ENCODE measurements at regions not wholly inside any gene's neighbourhood (a gene's known extent, or its start where the extent isn't known, plus 50 kb on each side); places are given as distances from the start of the nearest gene placed in this dataset.

- DNase-seq (no peak), ATAC-seq (ENCODE audit: low read depth) (no peak)
- ChIA-PET POLR2A (no interaction called here), CTCF (no interaction called here)
- H3K27ac ChIP-seq (ENCODE audit: low read length in 2 of 2) = no peak overlapping the region
- H3K4me1 Mint-ChIP-seq = no peaks in the 10 kb centered on the region
- no peaks in the 10 kb centered on the region for H3K79me2 ChIP-seq (ENCODE audit: control insufficient read depth, insufficient read depth, low read length)
- no peak overlapping the region for H3K9ac ChIP-seq (ENCODE audit: low read length)
- peaks cover 0 to 2% (median 0%) of the 10 kb centered on the region in 3 donors for H3K9me3 ChIP-seq (ENCODE audit: control extremely low read depth in 1 of 3, control insufficient read depth in 2 of 3, insufficient read depth in 1 of 3, low read length in 2 of 3)
- H3K4me3 ChIP-seq (ENCODE audit: control extremely low read depth in 1 of 5, extremely low read depth in 1 of 5, insufficient read depth in 1 of 5, low read depth in 2 of 5, low read length in 4 of 5) = no peak overlapping the region
- H3K36me3 ChIP-seq (replicated peaks in 1 of 2; ENCODE audit: control extremely low read depth in 1 of 2, control insufficient read depth in 1 of 2, extremely low read depth in 1 of 2, insufficient read depth in 2 of 2, low read length in 1 of 2) = no peaks in the 10 kb centered on the region
- no peaks in the 10 kb centered on the region for H3K27me3 Mint-ChIP-seq
- no peak overlapping the region for H3K4me2 ChIP-seq (replicated peaks; ENCODE audit: low read depth, low read length, poor library complexity, severe bottlenecking)
- no peaks in the 10 kb centered on the region for H3K27me3 ChIP-seq (replicated peaks in 1 of 4; ENCODE audit: control extremely low read depth in 1 of 4, control insufficient read depth in 3 of 4, insufficient read depth in 4 of 4, low read length in 3 of 4)
- H3K9me3 Mint-ChIP-seq (ENCODE audit: insufficient read depth) = peaks cover 2% of the 10 kb centered on the region
- no peak overlapping the region for H2AFZ ChIP-seq (ENCODE audit: insufficient read depth, low read depth, low read length, poor library complexity, severe bottlenecking)
- H3K4me3 Mint-ChIP-seq = no peak overlapping the region
- TF ChIP-seq CTCF (IDR thresholded peaks at IDR 0.05) (no peak), EZH2 (IDR thresholded peaks at IDR 0.05; ENCODE audit: borderline replicate concordance, insufficient read depth, low read depth, low read length, poor library complexity, severe bottlenecking) (no peak)
- H3K27ac Mint-ChIP-seq = no peak overlapping the region
- no peaks in the 10 kb centered on the region for H3K4me1 ChIP-seq (ENCODE audit: control insufficient read depth in 2 of 2, insufficient read depth in 2 of 2, low read length in 2 of 2)
- H4K20me1 ChIP-seq (ENCODE audit: control insufficient read depth, insufficient read depth, low read length, poor library complexity, severe bottlenecking) = no peaks in the 10 kb centered on the region
- intact Hi-C loops (cut with micrococcal nuclease) = no loop called here
- 89% methylated on average over 3 of the region's 3 CpGs for WGBS (ENCODE audit: insufficient coverage)
Observed at GRCh38 chr2:126208266-126208665, 447.7 kb upstream of the GYPC start.

GRCh38 chr2:126212735-126213134, 443.2 kb upstream of the GYPC start:
- no peak for DNase-seq
- Histone ChIP-seq H3K27me3 (replicated peaks in 1 of 4; ENCODE audit: control extremely low read depth in 1 of 4, control insufficient read depth in 3 of 4, insufficient read depth in 4 of 4, low read length in 3 of 4) (no peaks in the 10 kb centered on the region), H2AFZ (ENCODE audit: insufficient read depth, low read depth, low read length, poor library complexity, severe bottlenecking) (no peak overlapping the region), H3K4me2 (replicated peaks; ENCODE audit: low read depth, low read length, poor library complexity, severe bottlenecking) (no peak overlapping the region), H3K9ac (ENCODE audit: low read length) (no peak overlapping the region), H3K79me2 (ENCODE audit: control insufficient read depth, insufficient read depth, low read length) (no peaks in the 10 kb centered on the region), H3K4me3 (ENCODE audit: control extremely low read depth in 1 of 5, extremely low read depth in 1 of 5, insufficient read depth in 1 of 5, low read depth in 2 of 5, low read length in 4 of 5) (no peak overlapping the region), H3K36me3 (replicated peaks in 1 of 2; ENCODE audit: control extremely low read depth in 1 of 2, control insufficient read depth in 1 of 2, extremely low read depth in 1 of 2, insufficient read depth in 2 of 2, low read length in 1 of 2) (no peaks in the 10 kb centered on the region), H3K27ac (ENCODE audit: low read length in 2 of 2) (no peak overlapping the region), H3K9me3 (ENCODE audit: control extremely low read depth in 1 of 3, control insufficient read depth in 2 of 3, insufficient read depth in 1 of 3, low read length in 2 of 3) (peaks cover 0 to 5% (median under 1%) of the 10 kb centered on the region in 3 donors), H3K4me1 (ENCODE audit: control insufficient read depth in 2 of 2, insufficient read depth in 2 of 2, low read length in 2 of 2) (no peaks in the 10 kb centered on the region), H4K20me1 (ENCODE audit: control insufficient read depth, insufficient read depth, low read length, poor library complexity, severe bottlenecking) (no peaks in the 10 kb centered on the region)
- no peaks in the 10 kb centered on the region for H3K4me1 Mint-ChIP-seq
- no peak overlapping the region for H3K27ac Mint-ChIP-seq
- no peaks in the 10 kb centered on the region for H3K27me3 Mint-ChIP-seq
- no peaks in the 10 kb centered on the region for H3K9me3 Mint-ChIP-seq (ENCODE audit: insufficient read depth)
- no peak overlapping the region for H3K4me3 Mint-ChIP-seq
- CTCF ChIA-PET = no interaction called here
- intact Hi-C loops (cut with micrococcal nuclease) = no loop called here
- no peak for ATAC-seq (ENCODE audit: low read depth)
- TF ChIP-seq EZH2 (IDR thresholded peaks at IDR 0.05; ENCODE audit: borderline replicate concordance, insufficient read depth, low read depth, low read length, poor library complexity, severe bottlenecking) (no peak), CTCF (IDR thresholded peaks at IDR 0.05) (no peak)
- POLR2A ChIA-PET = no interaction called here
- WGBS (ENCODE audit: insufficient coverage) = 100% methylated on average over 1 of the region's 2 CpGs
